Natural killer cell (primary cell): ENCODE measurements at regions not wholly inside any gene's neighbourhood (a gene's known extent, or its start where the extent isn't known, plus 50 kb on each side); places are given as distances from the start of the nearest gene placed in this dataset.

ENCODE experiments used
- ATAC-seq, 3 donors: fragments of 150-1000 bp in 2 of 3; fragments of 200-7000 bp in 1 of 3; cut with Tn5 transposase; 1 replicate in 1 of 3; 2 replicates in 2 of 3; pipeline ENCODE4 v1.10.0; 2021; ENCODE audit warnings: mild to moderate bottlenecking in 2 of 3, moderate library complexity in 2 of 3
- DNase-seq, 2 donors: peaks; one replicate each; pipeline versions ENCODE4 v3.0.0 to v3.0.0-alpha.2; 2013 to 2021; ENCODE audit warnings: mixed read lengths in 1 of 2
- H3K27ac ChIP-seq: one replicate; pipeline ENCODE4 v1.5.1; 2013; ENCODE audit warnings: mild to moderate bottlenecking, low read length
- H3K27me3 ChIP-seq: one replicate; pipeline ENCODE4 v1.6.1; 2013; ENCODE audit warnings: low read length; ENCODE audit not compliant: control insufficient read depth, insufficient read depth
- H3K36me3 ChIP-seq: one replicate; pipeline ENCODE4 v1.6.1; 2013; ENCODE audit warnings: low read length; ENCODE audit not compliant: control insufficient read depth, insufficient read depth
- H3K4me1 ChIP-seq: one replicate; pipeline ENCODE4 v1.6.1; 2013; ENCODE audit warnings: low read length; ENCODE audit not compliant: control insufficient read depth, insufficient read depth
- H3K4me3 ChIP-seq: one replicate; pipeline ENCODE4 v1.5.1; 2013; ENCODE audit warnings: low read length
- H3K9me3 ChIP-seq: one replicate; pipeline ENCODE4 v1.6.1; 2013; ENCODE audit warnings: low read length; ENCODE audit not compliant: control insufficient read depth, insufficient read depth
- H3K27ac Mint-ChIP-seq, 2 donors: one replicate each; pipeline ENCODE4 v1.8.0; 2022; ENCODE audit warnings: mild to moderate bottlenecking in 2 of 2, mixed read lengths in 2 of 2, moderate library complexity in 1 of 2
- H3K27me3 Mint-ChIP-seq, 2 donors: one replicate each; pipeline ENCODE4 v1.8.0; 2022; ENCODE audit warnings: low read depth in 2 of 2, mixed read lengths in 2 of 2
- H3K36me3 Mint-ChIP-seq: one replicate; pipeline ENCODE4 v1.8.0; 2022; ENCODE audit warnings: mixed read lengths
- H3K4me1 Mint-ChIP-seq, 2 donors: one replicate each; pipeline ENCODE4 v1.8.0; 2022; ENCODE audit warnings: mixed read lengths in 2 of 2
- H3K4me3 Mint-ChIP-seq: one replicate; pipeline ENCODE4 v1.8.0; 2022; ENCODE audit warnings: mild to moderate bottlenecking, moderate library complexity, mixed read lengths
- H3K9me3 Mint-ChIP-seq, 2 donors: one replicate each; pipeline ENCODE4 v1.8.0; 2022; ENCODE audit warnings: mixed read lengths in 2 of 2
- WGBS: methylation state at CpG from one replicate; pipeline ENCODE4 v1.1.7; 2013; ENCODE audit warnings: missing lambda C conversion rate; ENCODE audit not compliant: insufficient coverage; 5-methylcytosine and 5-hydroxymethylcytosine counted together
- intact Hi-C: fragments of 100-400 bp; cut with micrococcal nuclease; formaldehyde crosslinking; loops from one replicate; pipeline ENCODE4 v1.14.2; 2022
- TF ChIP-seq, protein P1 (sequence below): fragments of 200-600 bp; IDR thresholded peaks from one replicate; pipeline ENCODE4 v1.8.0; 2022; ENCODE audit warnings: antibody characterized with exemption

DNA sequence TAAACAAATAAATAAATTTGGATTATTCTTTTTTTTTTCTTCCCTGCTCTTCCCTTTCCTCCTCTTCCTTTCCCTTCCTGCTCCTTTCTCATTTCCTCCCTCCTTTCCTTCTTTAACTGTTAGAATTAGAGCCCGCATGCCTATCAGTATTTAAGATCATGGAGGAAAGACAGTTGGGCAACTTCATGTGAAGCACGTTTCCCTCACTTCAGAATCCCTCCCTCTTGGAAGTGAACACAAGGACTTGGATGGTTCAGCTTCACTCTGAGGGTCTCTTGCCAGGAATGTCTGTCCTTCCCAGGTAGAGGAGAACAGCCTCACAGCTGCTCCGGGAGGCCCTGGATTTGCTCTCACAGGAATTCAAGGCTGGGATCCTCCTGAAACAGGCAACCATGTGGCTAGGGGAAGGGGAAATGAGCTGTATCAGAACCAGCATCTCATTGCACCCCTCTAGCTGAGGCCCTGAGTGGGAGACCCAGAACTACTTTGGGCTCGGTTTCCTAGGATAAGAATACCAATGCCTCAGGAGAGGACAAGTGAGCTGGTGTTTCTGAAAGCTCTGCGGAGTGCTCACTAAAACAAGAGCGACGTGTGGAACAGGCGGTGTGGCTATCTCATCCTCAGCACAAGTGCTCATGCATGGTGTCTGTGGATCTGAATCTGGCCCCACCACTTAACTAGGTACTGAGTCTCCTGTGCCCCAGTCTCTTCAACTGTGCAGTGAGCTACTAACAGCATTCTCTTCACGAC, 230.5 kb downstream of the MYCN start:
- Mint-ChIP-seq H3K27me3 (no peaks in the 10 kb centered on the region), H3K36me3 (no peaks in the 10 kb centered on the region), H3K4me1 (no peaks in the 10 kb centered on the region), H3K27ac (no peak overlapping the region), H3K4me3 (no peak overlapping the region), H3K9me3 (no peaks in the 10 kb centered on the region)
- Histone ChIP-seq H3K27me3 (no peaks in the 10 kb centered on the region), H3K4me3 (no peak overlapping the region), H3K4me1 (no peaks in the 10 kb centered on the region), H3K9me3 (no peaks in the 10 kb centered on the region), H3K27ac (no peak overlapping the region), H3K36me3 (no peaks in the 10 kb centered on the region)
- no peak for ATAC-seq
- DNase-seq: no peak
- WGBS: 96% methylated on average over 9 of the region's 9 CpGs
- intact Hi-C loops: no loop called here
- TF ChIP-seq, protein P1, sequence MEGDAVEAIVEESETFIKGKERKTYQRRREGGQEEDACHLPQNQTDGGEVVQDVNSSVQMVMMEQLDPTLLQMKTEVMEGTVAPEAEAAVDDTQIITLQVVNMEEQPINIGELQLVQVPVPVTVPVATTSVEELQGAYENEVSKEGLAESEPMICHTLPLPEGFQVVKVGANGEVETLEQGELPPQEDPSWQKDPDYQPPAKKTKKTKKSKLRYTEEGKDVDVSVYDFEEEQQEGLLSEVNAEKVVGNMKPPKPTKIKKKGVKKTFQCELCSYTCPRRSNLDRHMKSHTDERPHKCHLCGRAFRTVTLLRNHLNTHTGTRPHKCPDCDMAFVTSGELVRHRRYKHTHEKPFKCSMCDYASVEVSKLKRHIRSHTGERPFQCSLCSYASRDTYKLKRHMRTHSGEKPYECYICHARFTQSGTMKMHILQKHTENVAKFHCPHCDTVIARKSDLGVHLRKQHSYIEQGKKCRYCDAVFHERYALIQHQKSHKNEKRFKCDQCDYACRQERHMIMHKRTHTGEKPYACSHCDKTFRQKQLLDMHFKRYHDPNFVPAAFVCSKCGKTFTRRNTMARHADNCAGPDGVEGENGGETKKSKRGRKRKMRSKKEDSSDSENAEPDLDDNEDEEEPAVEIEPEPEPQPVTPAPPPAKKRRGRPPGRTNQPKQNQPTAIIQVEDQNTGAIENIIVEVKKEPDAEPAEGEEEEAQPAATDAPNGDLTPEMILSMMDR: no peak

DNA sequence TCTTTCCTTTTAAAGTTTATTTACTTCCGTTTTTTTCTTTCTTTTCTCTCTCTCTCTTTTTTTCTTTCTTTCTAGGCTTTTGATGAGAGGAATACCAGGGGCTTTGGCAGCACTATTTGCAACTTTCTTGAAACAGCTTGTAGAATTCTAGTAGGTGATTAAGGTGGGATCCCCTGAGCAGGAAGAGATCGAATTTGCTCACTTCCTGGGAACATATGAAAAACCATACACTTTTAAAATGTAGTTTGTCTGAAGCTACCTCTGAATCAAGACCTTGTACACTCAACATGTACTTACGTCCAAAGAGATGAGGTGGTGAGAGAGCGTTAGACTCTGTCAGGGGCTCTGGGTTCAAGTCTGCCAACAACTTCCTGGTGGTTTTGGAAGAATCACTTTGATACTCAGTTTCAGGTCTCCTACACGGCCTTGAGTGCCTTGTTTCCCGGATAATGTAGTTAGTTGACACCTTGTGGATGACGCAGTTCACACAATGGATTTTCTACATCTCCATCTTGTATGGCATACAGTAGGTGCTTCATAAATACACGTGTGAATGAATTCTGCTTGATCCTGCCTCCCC, 229.1 kb downstream of the MYCN start:
- no peaks in the 10 kb centered on the region for H3K36me3 Mint-ChIP-seq
- H3K4me1 Mint-ChIP-seq: no peaks in the 10 kb centered on the region
- H3K27me3 ChIP-seq: no peaks in the 10 kb centered on the region
- H3K27ac Mint-ChIP-seq: no peak overlapping the region
- ATAC-seq (no peak), DNase-seq (no peak)
- WGBS: 81% methylated on average over 7 of the region's 8 CpGs
- H3K4me3 Mint-ChIP-seq: no peak overlapping the region
- no peaks in the 10 kb centered on the region for H3K9me3 Mint-ChIP-seq
- H3K4me3 ChIP-seq: no peak overlapping the region
- no peaks in the 10 kb centered on the region for H3K4me1 ChIP-seq
- no peaks in the 10 kb centered on the region for H3K9me3 ChIP-seq
- TF ChIP-seq, protein P1: no peak
- no peak overlapping the region for H3K27ac ChIP-seq
- H3K36me3 ChIP-seq: no peaks in the 10 kb centered on the region
- H3K27me3 Mint-ChIP-seq: no peaks in the 10 kb centered on the region
- intact Hi-C loops: no loop called here

DNA sequence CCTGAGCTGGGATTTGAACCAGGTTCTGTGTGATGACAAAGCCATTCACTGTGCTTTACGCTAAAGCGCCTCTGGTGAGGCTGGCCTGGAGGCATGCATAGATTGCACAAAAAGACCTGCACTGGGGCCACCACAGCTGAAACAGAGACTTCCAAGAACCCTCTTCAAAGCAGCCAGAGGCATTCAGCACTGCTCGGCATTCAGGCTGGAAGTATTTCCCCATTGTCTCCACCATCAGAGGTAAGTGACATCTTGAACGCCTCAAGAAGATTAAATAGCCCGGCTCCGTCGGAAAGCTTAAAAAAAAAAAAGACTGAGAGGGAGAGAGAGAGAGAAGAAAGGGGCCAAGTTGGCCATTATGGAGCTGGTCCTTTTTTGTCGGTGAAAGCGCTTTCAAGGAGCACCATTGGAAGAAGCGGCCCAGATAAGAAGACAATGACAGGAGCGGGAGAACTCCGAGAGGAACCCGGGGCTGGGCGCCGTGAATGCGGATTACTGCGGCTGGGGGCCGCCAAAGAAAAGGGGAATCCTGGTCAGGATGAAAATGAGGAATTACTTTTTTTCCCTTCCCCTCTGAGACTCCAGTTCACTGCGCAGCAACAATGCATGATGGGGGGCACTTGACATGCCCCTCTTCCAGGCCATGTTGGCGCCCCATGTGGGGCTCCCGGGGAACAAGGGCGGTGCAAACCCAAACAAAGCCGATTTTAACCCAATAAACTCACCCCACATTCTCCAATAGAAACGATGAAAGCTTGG, 228.3 kb downstream of the MYCN start:
- no peak overlapping the region for H3K4me3 ChIP-seq
- no peaks in the 10 kb centered on the region for H3K27me3 ChIP-seq
- no peak overlapping the region for H3K27ac ChIP-seq
- H3K4me1 Mint-ChIP-seq: no peaks in the 10 kb centered on the region
- H3K27me3 Mint-ChIP-seq: no peaks in the 10 kb centered on the region
- H3K4me3 Mint-ChIP-seq: no peak overlapping the region
- no peak overlapping the region for H3K27ac Mint-ChIP-seq
- TF ChIP-seq, protein P1: no peak
- H3K36me3 Mint-ChIP-seq: no peaks in the 10 kb centered on the region
- DNase-seq (no peak), ATAC-seq (no peak)
- WGBS: 97% methylated on average over 24 of the region's 24 CpGs
- no peaks in the 10 kb centered on the region for H3K9me3 ChIP-seq
- intact Hi-C loops: no loop called here
- H3K9me3 Mint-ChIP-seq: no peaks in the 10 kb centered on the region
- H3K4me1 ChIP-seq: no peaks in the 10 kb centered on the region
- H3K36me3 ChIP-seq: no peaks in the 10 kb centered on the region
